Colonic mucosa (tissue), 4 donors: ENCODE measurements at regions not wholly inside any gene's neighbourhood (a gene's known extent, or its start where the extent isn't known, plus 50 kb on each side); places are given as distances from the start of the nearest gene placed in this dataset.

Source experiments
- DNase-seq: peaks from one replicate; pipeline ENCODE4 v3.0.0-alpha.2; 2020
- H3K27ac ChIP-seq: fragments of 200-600 bp; one replicate; pipeline ENCODE4 v1.8.0; 2021
- H3K27me3 ChIP-seq: fragments of 200-600 bp; one replicate; pipeline ENCODE4 v1.8.0; 2021
- H3K36me3 ChIP-seq: fragments of 200-600 bp; one replicate; pipeline ENCODE4 v1.8.0; 2021
- H3K4me1 ChIP-seq: fragments of 200-600 bp; one replicate; pipeline ENCODE4 v1.8.0; 2021; ENCODE audit warnings: mild to moderate bottlenecking
- H3K4me3 ChIP-seq: fragments of 200-600 bp; one replicate; pipeline ENCODE4 v1.8.0; 2021
- H3K9ac ChIP-seq, 2 donors: one replicate each; pipeline ENCODE4 v1.7.0; 2013; ENCODE audit warnings: control low read depth in 2 of 2, low read depth in 2 of 2, low read length in 2 of 2
- H3K9me3 ChIP-seq: fragments of 200-600 bp; one replicate; pipeline ENCODE4 v1.8.0; 2021
- CTCF ChIP-seq: fragments of 200-600 bp; IDR thresholded peaks from one replicate; pipeline ENCODE4 v1.8.0; 2022; ENCODE audit warnings: antibody characterized with exemption, mild to moderate bottlenecking
- intact Hi-C: fragments of 100-400 bp; cut with DNase I; formaldehyde crosslinking; loops from one replicate; pipeline ENCODE4 v1.14.1; 2022
- donor health status: healthy.
- donor health status: DM: no; HTN: no; CAD: no.
- donor health status: DM: no; HTN: no; CAD: no.

GRCh38 chr4:111778543-111778942 is 366.7 kb upstream of the FAM241A start:
- Histone ChIP-seq H3K9ac (no peak overlapping the region), H3K27ac (no peak overlapping the region), H3K4me3 (no peak overlapping the region), H3K9me3 (no peaks in the 10 kb centered on the region), H3K27me3 (no peaks in the 10 kb centered on the region), H3K36me3 (no peaks in the 10 kb centered on the region), H3K4me1 (no peaks in the 10 kb centered on the region)
- DNase-seq: no peak
- intact Hi-C loops: no loop called here
- no peak for TF ChIP-seq CTCF

DNA sequence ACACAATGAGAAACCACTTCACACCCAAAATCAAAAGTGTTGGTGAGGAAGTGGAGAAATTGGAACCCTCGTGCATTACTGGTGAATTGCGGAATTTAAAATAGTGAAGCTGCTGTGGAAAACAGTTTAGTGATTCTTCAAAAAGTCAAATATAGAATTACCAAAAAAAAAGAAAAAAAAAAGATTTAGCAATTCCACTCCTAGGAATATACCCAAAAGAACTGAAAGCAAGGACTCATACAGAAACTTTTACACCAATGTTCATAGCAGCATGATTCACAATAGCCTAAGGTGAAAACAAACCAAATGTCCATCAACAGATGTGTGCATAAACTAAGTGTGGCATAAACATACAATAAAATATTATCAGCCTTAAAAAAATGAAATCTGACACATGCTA is 364.3 kb upstream of the FAM241A start:
- no peak overlapping the region for H3K4me3 ChIP-seq
- TF ChIP-seq CTCF: no peak
- no peak overlapping the region for H3K9ac ChIP-seq
- H3K4me1 ChIP-seq: no peaks in the 10 kb centered on the region
- H3K27me3 ChIP-seq: no peaks in the 10 kb centered on the region
- no peaks in the 10 kb centered on the region for H3K9me3 ChIP-seq
- no peak overlapping the region for H3K27ac ChIP-seq
- DNase-seq: no peak
- intact Hi-C loops: no loop called here
- no peaks in the 10 kb centered on the region for H3K36me3 ChIP-seq

- Histone ChIP-seq H3K27ac (no peak overlapping the region), H3K9ac (no peak overlapping the region), H3K36me3 (no peaks in the 10 kb centered on the region), H3K27me3 (no peaks in the 10 kb centered on the region), H3K9me3 (no peaks in the 10 kb centered on the region), H3K4me3 (no peak overlapping the region), H3K4me1 (no peaks in the 10 kb centered on the region)
- TF ChIP-seq CTCF: no peak
- no peak for DNase-seq
- intact Hi-C loops: no loop called here
Observed at GRCh38 chr4:111781611-111782010, 363.6 kb upstream of the FAM241A start.

- Histone ChIP-seq H3K27me3 (no peaks in the 10 kb centered on the region), H3K27ac (no peak overlapping the region), H3K36me3 (no peaks in the 10 kb centered on the region), H3K9me3 (no peaks in the 10 kb centered on the region), H3K9ac (no peak overlapping the region), H3K4me3 (no peak overlapping the region), H3K4me1 (no peaks in the 10 kb centered on the region)
- TF ChIP-seq CTCF: no peak
- no peak for DNase-seq
- intact Hi-C loops: no loop called here
Observed at GRCh38 chr4:111788099-111788498, 357.2 kb upstream of the FAM241A start.

- no peak for DNase-seq
- no peaks in the 10 kb centered on the region for H3K4me1 ChIP-seq
- H3K36me3 ChIP-seq: no peaks in the 10 kb centered on the region
- H3K9ac ChIP-seq: no peak overlapping the region
- no peaks in the 10 kb centered on the region for H3K9me3 ChIP-seq
- intact Hi-C loops: no loop called here
- TF ChIP-seq CTCF: no peak
- no peak overlapping the region for H3K27ac ChIP-seq
- H3K27me3 ChIP-seq: no peaks in the 10 kb centered on the region
- H3K4me3 ChIP-seq: no peak overlapping the region
Observed at GRCh38 chr4:111789901-111790640, 355.2 kb upstream of the FAM241A start.
